ENCODE measurements at regions not wholly inside any gene's neighbourhood (a gene's known extent, or its start where the extent isn't known, plus 50 kb on each side); places are given as distances from the start of the nearest gene placed in this dataset.

GRCh38 chr6:104014163-104014959, 845.4 kb downstream of the HACE1 start:
- H3K27ac ChIP-seq, result no peak overlapping the region
- no peak overlapping the region for H3K4me3 ChIP-seq
- no peaks in the 10 kb centered on the region for H3K4me1 ChIP-seq
- no peak for DNase-seq
- H3K9me3 ChIP-seq (replicated peaks), result no peaks in the 10 kb centered on the region
- H3K27me3 ChIP-seq, result no peaks in the 10 kb centered on the region
- H3K36me3 ChIP-seq, result no peaks in the 10 kb centered on the region

- no peak overlapping the region for H3K4me3 ChIP-seq
- DNase-seq, result no peak
- H3K4me1 ChIP-seq, result no peaks in the 10 kb centered on the region
- H3K27ac ChIP-seq, result no peak overlapping the region
- no peaks in the 10 kb centered on the region for H3K9me3 ChIP-seq (replicated peaks)
- H3K27me3 ChIP-seq, result no peaks in the 10 kb centered on the region
- H3K36me3 ChIP-seq, result no peaks in the 10 kb centered on the region
Measured at GRCh38 chr6:104013312-104013971, 846.3 kb downstream of the HACE1 start.

GRCh38 chr6:104010897-104011296, 848.8 kb downstream of the HACE1 start:
- DNase-seq, result no peak
- H3K27me3 ChIP-seq, result no peaks in the 10 kb centered on the region
- H3K9me3 ChIP-seq (replicated peaks), result no peaks in the 10 kb centered on the region
- H3K4me1 ChIP-seq, result no peaks in the 10 kb centered on the region
- no peaks in the 10 kb centered on the region for H3K36me3 ChIP-seq
- no peak overlapping the region for H3K4me3 ChIP-seq
- H3K27ac ChIP-seq, result no peak overlapping the region

DNA sequence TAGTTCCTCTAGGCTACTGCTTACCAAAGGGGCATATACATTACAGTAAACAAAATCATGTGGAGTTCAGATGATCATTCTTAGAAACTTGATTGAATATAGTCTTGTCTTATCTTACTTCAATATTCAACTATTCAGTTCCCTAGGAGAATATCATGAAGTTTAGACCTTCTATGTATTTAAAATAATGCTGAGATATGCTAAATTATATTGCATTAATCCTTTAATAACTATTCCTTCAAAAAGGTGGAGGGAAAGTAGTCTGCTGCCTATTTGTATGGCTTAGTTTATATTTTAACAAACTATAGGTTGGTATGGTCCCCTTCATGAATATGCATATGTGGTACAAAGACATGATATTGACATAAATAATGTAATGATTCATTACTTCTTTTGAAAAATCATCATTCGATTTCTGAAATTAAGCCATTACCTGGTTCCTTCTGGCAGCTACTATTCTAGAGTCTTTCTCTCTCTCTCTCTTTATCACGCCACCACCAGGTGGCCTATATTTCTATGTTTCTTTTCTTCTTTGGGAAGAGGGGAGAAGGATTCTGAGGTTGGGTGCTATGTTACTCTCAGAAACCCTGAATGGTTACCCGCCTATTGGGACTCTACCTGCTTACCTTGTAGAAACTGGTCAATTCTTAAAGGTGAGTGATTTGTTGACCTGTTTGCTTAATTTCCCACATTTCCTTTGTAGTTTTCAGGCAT, 855.8 kb downstream of the HACE1 start:
- no peaks in the 10 kb centered on the region for H3K9me3 ChIP-seq (replicated peaks)
- H3K4me3 ChIP-seq, result no peak overlapping the region
- no peak overlapping the region for H3K27ac ChIP-seq
- H3K36me3 ChIP-seq, result no peaks in the 10 kb centered on the region
- no peaks in the 10 kb centered on the region for H3K4me1 ChIP-seq
- DNase-seq, result no peak
- no peaks in the 10 kb centered on the region for H3K27me3 ChIP-seq

GRCh38 chr6:103995571-103995970, 864.1 kb downstream of the HACE1 start:
- no peaks in the 10 kb centered on the region for H3K27me3 ChIP-seq
- no peaks in the 10 kb centered on the region for H3K9me3 ChIP-seq (replicated peaks)
- no peaks in the 10 kb centered on the region for H3K36me3 ChIP-seq
- H3K4me3 ChIP-seq, result no peak overlapping the region
- no peak overlapping the region for H3K27ac ChIP-seq
- DNase-seq, result no peak
- no peaks in the 10 kb centered on the region for H3K4me1 ChIP-seq

- Histone ChIP-seq H3K4me3 (no peak overlapping the region), H3K27me3 (no peaks in the 10 kb centered on the region), H3K27ac (no peak overlapping the region), H3K4me1 (no peaks in the 10 kb centered on the region), H3K9me3 (replicated peaks) (no peaks in the 10 kb centered on the region), H3K36me3 (no peaks in the 10 kb centered on the region)
- no peak for DNase-seq
Measured at GRCh38 chr6:103983860-103984259, 875.9 kb downstream of the HACE1 start.

GRCh38 chr6:103983011-103983410, 876.7 kb downstream of the HACE1 start:
- H3K36me3 ChIP-seq, result no peaks in the 10 kb centered on the region
- no peaks in the 10 kb centered on the region for H3K9me3 ChIP-seq (replicated peaks)
- H3K27me3 ChIP-seq, result 0 out of 2 replicates have a peak, but pooled peaks cover 3% of the 10 kb centered on the region
- H3K4me3 ChIP-seq, result no peak overlapping the region
- DNase-seq, result no peak
- no peak overlapping the region for H3K27ac ChIP-seq
- no peaks in the 10 kb centered on the region for H3K4me1 ChIP-seq

DNA sequence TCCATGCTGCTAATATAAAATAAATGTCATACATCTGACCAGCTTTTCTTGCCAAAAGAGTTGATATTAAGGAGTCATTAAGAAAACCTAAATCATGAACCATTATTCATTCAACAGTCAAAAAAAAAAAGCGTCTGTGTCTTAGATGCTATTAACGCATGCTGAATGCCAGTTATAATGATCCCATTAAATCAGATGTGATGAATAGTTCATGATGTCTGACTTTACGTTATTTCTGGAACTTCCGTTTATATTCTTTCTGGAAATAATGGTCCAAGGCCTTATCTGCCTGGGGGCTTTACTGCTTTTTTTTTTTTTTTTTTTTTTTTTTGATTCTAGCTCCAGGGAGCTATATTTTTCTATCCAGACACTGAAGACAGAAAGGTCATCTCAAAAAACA, 877.1 kb downstream of the HACE1 start:
- Histone ChIP-seq H3K9me3 (replicated peaks) (no peaks in the 10 kb centered on the region), H3K4me1 (no peaks in the 10 kb centered on the region), H3K36me3 (no peaks in the 10 kb centered on the region), H3K27me3 (0 out of 2 replicates have a peak, but pooled peaks cover 3% of the 10 kb centered on the region), H3K27ac (no peak overlapping the region), H3K4me3 (no peak overlapping the region)
- DNase-seq, result no peak

GRCh38 chr6:103979308-103979707, 880.4 kb downstream of the HACE1 start:
- H3K27me3 ChIP-seq, result 0 out of 2 replicates have a peak, but pooled peaks cover 3% of the 10 kb centered on the region
- DNase-seq, result no peak
- H3K4me3 ChIP-seq, result no peak overlapping the region
- H3K27ac ChIP-seq, result no peak overlapping the region
- H3K4me1 ChIP-seq, result no peaks in the 10 kb centered on the region
- no peaks in the 10 kb centered on the region for H3K36me3 ChIP-seq
- H3K9me3 ChIP-seq (replicated peaks), result no peaks in the 10 kb centered on the region

- Histone ChIP-seq H3K4me1 (no peaks in the 10 kb centered on the region), H3K36me3 (no peaks in the 10 kb centered on the region), H3K27me3 (no peaks in the 10 kb centered on the region; the same call in 1 of the 2 replicates), H3K4me3 (no peak overlapping the region), H3K9me3 (replicated peaks) (no peaks in the 10 kb centered on the region), H3K27ac (no peak overlapping the region)
- no peak for DNase-seq
Measured at GRCh38 chr6:103937389-103937788, 922.3 kb downstream of the HACE1 start.

- Histone ChIP-seq H3K4me1 (no peaks in the 10 kb centered on the region), H3K4me3 (no peak overlapping the region), H3K9me3 (replicated peaks) (no peaks in the 10 kb centered on the region), H3K27ac (no peak overlapping the region), H3K27me3 (no peaks in the 10 kb centered on the region), H3K36me3 (no peaks in the 10 kb centered on the region)
- no peak for DNase-seq
Measured at GRCh38 chr6:103925317-103925716, 934.4 kb downstream of the HACE1 start.

GRCh38 chr6:103910018-103910417, 949.7 kb downstream of the HACE1 start:
- Histone ChIP-seq H3K9me3 (replicated peaks) (no peaks in the 10 kb centered on the region; the same call in 1 of the 2 replicates), H3K4me3 (no peak overlapping the region), H3K27ac (no peak overlapping the region), H3K27me3 (no peaks in the 10 kb centered on the region), H3K36me3 (no peaks in the 10 kb centered on the region), H3K4me1 (no peaks in the 10 kb centered on the region)
- no peak for DNase-seq

GRCh38 chr6:103908898-103909297, 950.8 kb downstream of the HACE1 start:
- no peaks in the 10 kb centered on the region for H3K27me3 ChIP-seq

GRCh38 chr6:103895136-103895535, 964.6 kb downstream of the HACE1 start:
- Histone ChIP-seq H3K4me3 (no peak overlapping the region), H3K27ac (no peak overlapping the region), H3K4me1 (no peaks in the 10 kb centered on the region), H3K36me3 (no peaks in the 10 kb centered on the region), H3K9me3 (replicated peaks) (no peaks in the 10 kb centered on the region), H3K27me3 (no peaks in the 10 kb centered on the region; the same call in 1 of the 2 replicates)
- no peak for DNase-seq

More at GRCh38 chr6:103908898-103909297, 950.8 kb downstream of the HACE1 start:
- no peaks in the 10 kb centered on the region for H3K36me3 ChIP-seq
- no peak for DNase-seq
- no peaks in the 10 kb centered on the region; the same call in 1 of the 2 replicates for H3K9me3 ChIP-seq (replicated peaks)
- no peak overlapping the region for H3K27ac ChIP-seq
- H3K4me3 ChIP-seq, result no peak overlapping the region
- H3K4me1 ChIP-seq, result no peaks in the 10 kb centered on the region

DNA sequence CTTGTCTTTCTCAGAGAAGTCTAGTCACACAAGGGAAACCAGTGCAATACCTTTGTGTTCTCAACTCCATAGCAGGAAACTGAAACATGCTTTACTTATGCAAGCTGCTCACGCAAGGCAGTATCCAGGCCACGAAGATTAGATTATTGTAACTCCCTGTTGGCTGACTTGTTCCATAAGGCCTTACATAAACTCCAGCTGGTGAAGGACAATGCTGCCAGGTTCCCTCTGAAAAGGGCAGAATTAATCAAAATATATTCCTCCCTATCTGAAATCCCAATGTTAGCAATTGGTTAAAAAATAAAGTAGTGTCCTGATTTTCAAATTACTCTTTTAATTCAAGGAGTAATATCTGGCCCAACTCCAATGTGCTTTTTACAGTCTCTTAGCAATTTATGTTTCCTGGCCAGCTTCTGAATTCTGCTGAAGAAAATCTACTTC, 966.6 kb downstream of the HACE1 start:
- Histone ChIP-seq H3K9me3 (replicated peaks) (no peaks in the 10 kb centered on the region), H3K36me3 (no peaks in the 10 kb centered on the region), H3K27ac (no peak overlapping the region), H3K4me3 (no peak overlapping the region), H3K4me1 (no peaks in the 10 kb centered on the region), H3K27me3 (no peaks in the 10 kb centered on the region; the same call in 1 of the 2 replicates)
- DNase-seq, result no peak
